Esophagus muscularis mucosa (tissue), 3 donors: ENCODE measurements at regions not wholly inside any gene's neighbourhood (a gene's known extent, or its start where the extent isn't known, plus 50 kb on each side); places are given as distances from the start of the nearest gene placed in this dataset.

ENCODE experiments used
- CTCF ChIP-seq, 3 experiments: fragments of 200-600 bp in 2 of 3; fragments of 450-650 bp in 1 of 3; sonication (generic) in 2 of 3; IDR thresholded peaks; one replicate each; pipeline ENCODE4 v1.5.1; 2017 to 2019; ENCODE audit warnings: antibody characterized with exemption in 3 of 3, mild to moderate bottlenecking in 2 of 3, moderate library complexity in 1 of 3
- EP300 ChIP-seq: sonication (generic); formaldehyde crosslinking; IDR thresholded peaks from one replicate; pipeline ENCODE4 v1.6.1; 2017; ENCODE audit warnings: antibody characterized with exemption

GRCh38 chr20:4491643-4492042 is 194.6 kb upstream of the PRNP start:
- TF ChIP-seq CTCF (IDR thresholded peaks at IDR 0.05) (no peak), EP300 (no peak)
